K562 (cell line): ENCODE measurements at regions not wholly inside any gene's neighbourhood (a gene's known extent, or its start where the extent isn't known, plus 50 kb on each side); places are given as distances from the start of the nearest gene placed in this dataset.

Source experiments
- ATAC-seq: fragments of 200-7000 bp; cut with Tn5 transposase; 3 replicates; pipeline ENCODE4 v1.9.1; 2020; ENCODE audit warnings: moderate library complexity
- BruUV-seq: library from RNA; stranded (reverse); fragments of 400-500 nt; replicated peaks from 2 replicates; lab custom pipeline; 2021; lab: Mats Ljungman, UMichigan
- CTCF ChIA-PET: fragments of 300-600 bp; formaldehyde crosslinking; extraction: SDS; loops from one replicate; lab custom pipeline; 2021; ENCODE audit warnings: low intra/inter-chr PET ratio; lab: Yijun Ruan, JAX
- POLR2A ChIA-PET: fragments of 300-600, 350-650 bp; sonication (Branson Sonifier 250); formaldehyde crosslinking; extraction: SDS; loops from one replicate; lab custom pipeline; 2021; ENCODE audit warnings: antibody characterized with exemption, inconsistent platforms; lab: Yijun Ruan, JAX
- DNase-seq, 4 experiments: peaks; one replicate each; pipeline versions ENCODE4 v3.0.0 to v3.0.0-alpha.2; 2011 to 2018; ENCODE audit warnings: low spot score in 3 of 4, mixed read lengths in 3 of 4; ENCODE audit errors: extremely low read depth in 1 of 4
- FAIRE-seq: peaks from 2 replicates; lab custom pipeline; 2011; peaks lifted over from hg19 to GRCh38; lab: Jason Lieb, UNC
- H2AFZ ChIP-seq: 2 replicates; pipeline ENCODE4 v1.6.0; 2011; ENCODE audit warnings: low read depth, low read length, control low read depth, inconsistent platforms
- H3K27ac ChIP-seq: fragments of 200-600 bp; 3 replicates; pipeline ENCODE4 v1.8.0; 2011; ENCODE audit warnings: low read depth, mild to moderate bottlenecking, control low read depth, inconsistent platforms, low read length, moderate library complexity, mixed read lengths; ENCODE audit errors: extremely low read depth
- H3K27me3 ChIP-seq, 2 experiments: fragments of 300-600 bp in 1 of 2; 2 replicates in 1 of 2; 3 replicates in 1 of 2; pipeline versions ENCODE4 v1.6.0 to v1.8.0; 2011; ENCODE audit warnings: inconsistent platforms in 2 of 2, low read length in 2 of 2, mild to moderate bottlenecking in 1 of 2, mixed read lengths in 1 of 2, moderate library complexity in 1 of 2; ENCODE audit not compliant: control insufficient read depth in 2 of 2, insufficient read depth in 2 of 2
- H3K36me3 ChIP-seq: fragments of 300-600 bp; 3 replicates; pipeline ENCODE4 v1.8.0; 2011; ENCODE audit warnings: mild to moderate bottlenecking, low read length, inconsistent platforms; ENCODE audit not compliant: control insufficient read depth, insufficient read depth
- H3K4me1 ChIP-seq, 2 experiments: fragments of 200-600 bp in 1 of 2; replicated peaks in 1 of 2; 2 replicates in 1 of 2; 3 replicates in 1 of 2; pipeline versions ENCODE4 v1.5.1 to v1.8.0; 2011; ENCODE audit warnings: inconsistent platforms in 2 of 2, low read length in 2 of 2, mild to moderate bottlenecking in 1 of 2, mixed read lengths in 1 of 2, moderate library complexity in 1 of 2; ENCODE audit not compliant: control insufficient read depth in 2 of 2, insufficient read depth in 2 of 2
- H3K4me2 ChIP-seq: 2 replicates; pipeline ENCODE4 v1.6.1; 2011; ENCODE audit warnings: low read length, control low read depth, inconsistent platforms, mixed read lengths; ENCODE audit not compliant: insufficient read depth
- H3K4me3 ChIP-seq: fragments of 200-600 bp; sonication (generic), shearing (Covaris generic); 2 replicates; pipeline ENCODE4 v1.5.1; 2016; ENCODE audit warnings: control low read depth, inconsistent platforms
- H3K79me2 ChIP-seq: fragments of 200-600 bp; 3 replicates; pipeline ENCODE4 v1.8.0; 2011; ENCODE audit warnings: low read length, inconsistent platforms; ENCODE audit not compliant: control insufficient read depth, insufficient read depth
- H3K9ac ChIP-seq, 2 experiments: 2 replicates each; pipeline versions ENCODE4 v1.6.0 to v1.6.1; 2011; ENCODE audit warnings: low read depth in 2 of 2, low read length in 2 of 2, control low read depth in 1 of 2, inconsistent platforms in 1 of 2, mild to moderate bottlenecking in 1 of 2, mixed read lengths in 1 of 2; ENCODE audit not compliant: insufficient read depth in 1 of 2
- H3K9me1 ChIP-seq: one replicate; pipeline ENCODE4 v1.6.0; 2011; ENCODE audit warnings: inconsistent platforms, mild to moderate bottlenecking, low read length, moderate library complexity; ENCODE audit not compliant: control insufficient read depth, insufficient read depth
- H3K9me3 ChIP-seq: replicated peaks from 2 replicates; pipeline ENCODE4 v1.5.1; 2011; ENCODE audit warnings: low read depth, low read length, inconsistent platforms; ENCODE audit not compliant: control insufficient read depth, insufficient read depth
- H4K20me1 ChIP-seq: replicated peaks from 2 replicates; pipeline ENCODE4 v1.6.1; 2011; ENCODE audit warnings: low read length, inconsistent platforms, mixed read lengths; ENCODE audit not compliant: control insufficient read depth, insufficient read depth
- BDP1 ChIP-seq: IDR thresholded peaks from 3 replicates; pipeline ENCODE4 v1.6.1; 2011; ENCODE audit not compliant: insufficient read length, insufficient read depth
- CXXC5 ChIP-seq: fragments of 250-450 bp; sonication (Bioruptor Pico); IDR thresholded peaks from 2 replicates; pipeline ENCODE4 v1.8.0; 2022; ENCODE audit warnings: inconsistent platforms, mild to moderate bottlenecking, moderate library complexity
- FOS ChIP-seq: IDR thresholded peaks from 3 replicates; pipeline ENCODE4 v1.6.1; 2011; ENCODE audit not compliant: insufficient read length; ENCODE audit errors: extremely low read depth
- LCOR ChIP-seq: sonication (generic); formaldehyde crosslinking; IDR thresholded peaks from 2 replicates; pipeline ENCODE4 v1.8.0; 2022; ENCODE audit warnings: mild to moderate bottlenecking, missing genetic modification reagents
- MAFG ChIP-seq: fragments of 450-650 bp; conservative IDR thresholded peaks from 2 replicates; pipeline ENCODE4 v1.6.1; 2016; ENCODE audit warnings: missing genetic modification characterization, missing compliant biosample characterization
- SIX5 ChIP-seq, 2 experiments: IDR thresholded peaks; 2 replicates each; pipeline ENCODE4 v1.6.1; 2011; ENCODE audit warnings: low read length in 2 of 2, borderline replicate concordance in 1 of 2, low read depth in 1 of 2, mild to moderate bottlenecking in 1 of 2, moderate library complexity in 1 of 2; ENCODE audit not compliant: insufficient read depth in 1 of 2
- SLC30A9 ChIP-seq: fragments of 250-450 bp; sonication (Bioruptor Pico); IDR thresholded peaks from 2 replicates; pipeline ENCODE4 v1.8.0; 2022; ENCODE audit warnings: mild to moderate bottlenecking, moderate library complexity
- ZNF121 ChIP-seq: sonication (generic); formaldehyde crosslinking; conservative IDR thresholded peaks from 2 replicates; pipeline ENCODE4 v1.8.0; 2022; ENCODE audit warnings: missing genetic modification reagents
- ZNF146 ChIP-seq: IDR thresholded peaks from one replicate; pipeline ENCODE4 v1.6.1; 2018; ENCODE audit warnings: missing compliant biosample characterization; ENCODE audit not compliant: unreplicated experiment
- WGBS: fragments of 100-300 bp; shearing (Covaris generic); methylation state at CpG from one replicate; pipeline ENCODE4 v1.1.6; 2016; ENCODE audit warnings: low coverage, mixed read lengths; ENCODE audit not compliant: insufficient coverage; ENCODE audit errors: missing lambda C conversion rate; 5-methylcytosine and 5-hydroxymethylcytosine counted together
- in situ Hi-C: fragments of 300-500 bp; cut with MboI; formaldehyde crosslinking; loops from 4 replicates; pipeline ENCODE4 v1.15.0; 2018; ENCODE audit warnings: inconsistent platforms, mixed read lengths
- intact Hi-C: fragments of 100-400 bp; cut with micrococcal nuclease; formaldehyde crosslinking; loops from 2 replicates; pipeline ENCODE4 v1.14.2; 2022
- TF ChIP-seq, protein P1 (sequence below): sonication (generic); formaldehyde crosslinking; IDR thresholded peaks from 2 replicates; pipeline ENCODE4 v1.8.1; 2023; ENCODE audit warnings: mild to moderate bottlenecking, missing genetic modification reagents, moderate library complexity
- TF ChIP-seq, protein P2 (sequence below): fragments of 250-450 bp; sonication (Bioruptor Pico); IDR thresholded peaks from 2 replicates; pipeline ENCODE4 v1.8.0; 2021; ENCODE audit warnings: borderline replicate concordance, mild to moderate bottlenecking, moderate library complexity; ENCODE audit not compliant: poor library complexity, severe bottlenecking

DNA sequence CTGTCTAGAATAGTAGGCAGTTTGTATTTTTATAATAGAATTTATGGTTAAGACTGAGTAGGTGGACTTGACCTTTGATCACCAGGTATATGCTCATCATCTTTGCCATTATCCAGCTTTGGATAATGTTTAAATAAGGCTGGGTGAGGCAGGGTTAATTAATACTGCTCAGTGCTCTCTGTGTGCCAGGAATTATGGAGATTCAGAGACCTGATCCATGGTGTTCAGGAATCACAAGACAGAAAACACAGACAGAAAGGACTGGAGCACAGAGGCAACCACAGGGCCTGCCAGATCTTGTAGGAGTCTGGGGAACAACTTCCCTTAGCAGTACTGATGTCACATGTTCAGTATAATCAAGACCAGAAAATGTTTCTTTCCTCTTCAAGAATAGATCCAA, 186.3 kb upstream of the ADCY2 start (continued):
- TF ChIP-seq, protein P1, sequence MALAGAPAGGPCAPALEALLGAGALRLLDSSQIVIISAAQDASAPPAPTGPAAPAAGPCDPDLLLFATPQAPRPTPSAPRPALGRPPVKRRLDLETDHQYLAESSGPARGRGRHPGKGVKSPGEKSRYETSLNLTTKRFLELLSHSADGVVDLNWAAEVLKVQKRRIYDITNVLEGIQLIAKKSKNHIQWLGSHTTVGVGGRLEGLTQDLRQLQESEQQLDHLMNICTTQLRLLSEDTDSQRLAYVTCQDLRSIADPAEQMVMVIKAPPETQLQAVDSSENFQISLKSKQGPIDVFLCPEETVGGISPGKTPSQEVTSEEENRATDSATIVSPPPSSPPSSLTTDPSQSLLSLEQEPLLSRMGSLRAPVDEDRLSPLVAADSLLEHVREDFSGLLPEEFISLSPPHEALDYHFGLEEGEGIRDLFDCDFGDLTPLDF = no peak
- TF ChIP-seq ZNF146 (CRISPR knock-in tag) (no peak), FOS (no peak), SIX5 (IDR thresholded peaks at IDR 0.05; ENCODE audit: borderline replicate concordance in 1 of 2, insufficient read depth in 1 of 2, low read depth in 1 of 2, low read length in 2 of 2) (no peak), MAFG (tag) (no peak), CXXC5 (no peak), LCOR (CRISPR knock-in tag) (no peak), SLC30A9 (no peak)
- TF ChIP-seq, protein P2, sequence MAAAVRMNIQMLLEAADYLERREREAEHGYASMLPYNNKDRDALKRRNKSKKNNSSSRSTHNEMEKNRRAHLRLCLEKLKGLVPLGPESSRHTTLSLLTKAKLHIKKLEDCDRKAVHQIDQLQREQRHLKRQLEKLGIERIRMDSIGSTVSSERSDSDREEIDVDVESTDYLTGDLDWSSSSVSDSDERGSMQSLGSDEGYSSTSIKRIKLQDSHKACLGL = no peak

DNA sequence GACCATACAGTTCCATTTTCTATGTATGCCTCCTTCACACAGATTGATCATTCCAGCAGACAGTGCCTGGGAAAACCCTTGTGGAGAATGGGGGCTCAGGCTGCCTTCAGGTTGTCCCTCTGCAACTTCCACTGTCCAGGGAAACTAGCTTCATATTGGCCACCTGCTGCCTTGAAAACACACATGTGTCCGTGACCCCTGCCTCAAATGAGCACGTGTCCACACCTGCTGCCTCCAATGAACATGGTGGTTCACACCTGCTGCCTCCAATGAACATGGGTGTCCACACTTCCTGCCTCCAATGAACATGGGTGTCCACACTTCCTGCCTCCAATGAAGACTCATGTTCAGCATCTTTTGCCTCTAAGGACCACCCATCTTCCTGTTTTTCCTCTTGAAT, 185.4 kb upstream of the ADCY2 start:
- Histone ChIP-seq H3K9ac (no peak overlapping the region), H3K27ac (no peak overlapping the region), H3K4me2 (no peak overlapping the region), H3K79me2 (no peaks in the 10 kb centered on the region), H2AFZ (no peak overlapping the region), H3K4me1 (no peaks in the 10 kb centered on the region), H3K4me3 (no peak overlapping the region), H3K27me3 (no peaks in the 10 kb centered on the region; a peak in 1 of 5 replicates), H3K9me3 (no peaks in the 10 kb centered on the region), H3K36me3 (no peaks in the 10 kb centered on the region), H4K20me1 (no peaks in the 10 kb centered on the region), H3K9me1 (no peaks in the 10 kb centered on the region)
- POLR2A ChIA-PET = no interaction called here
- no peak for TF ChIP-seq BDP1
- TF ChIP-seq, protein P1 = no peak
- no peak for TF ChIP-seq ZNF121 (CRISPR knock-in tag)
- no TSS peak for BruUV-seq
- CTCF ChIA-PET = no interaction called here
- ATAC-seq (no peak), DNase-seq (no peak), FAIRE-seq (no peak)
- in situ Hi-C loops (no loop called here), intact Hi-C loops (no loop called here)
- 0% methylated on average over 2 of the region's 2 CpGs for WGBS
